Astrocyte of the spinal cord (primary cell): ENCODE measurements at regions not wholly inside any gene's neighbourhood (a gene's known extent, or its start where the extent isn't known, plus 50 kb on each side); places are given as distances from the start of the nearest gene placed in this dataset.

ENCODE experiments used
- DNase-seq: peaks from one replicate; pipeline ENCODE4 v3.0.0; 2011; ENCODE audit warnings: low read depth, low spot score
- H3K4me3 ChIP-seq: 2 replicates; pipeline ENCODE4 v1.5.1; 2011; ENCODE audit warnings: low read depth, mild to moderate bottlenecking, low read length, moderate library complexity
- CTCF ChIP-seq: IDR thresholded peaks from 2 replicates; pipeline ENCODE4 v1.5.1; 2012; ENCODE audit warnings: low read depth, mild to moderate bottlenecking, low read length, inconsistent platforms
- in situ Hi-C: cut with HindIII; loops from 2 replicates; pipeline ENCODE4 v1.10.0; 2017; ENCODE audit warnings: low sequenced_read_pairs

- no peak for DNase-seq
- in situ Hi-C loops, result no loop called here
Measured at GRCh38 chr3:102329066-102329465, 105.7 kb upstream of the ZPLD1 start.

GRCh38 chr3:102329561-102329960 is 105.3 kb upstream of the ZPLD1 start:
- in situ Hi-C loops, result no loop called here
- DNase-seq, result no peak

More at GRCh38 chr3:102329066-102329465, 105.7 kb upstream of the ZPLD1 start:
- TF ChIP-seq CTCF, result no peak
- H3K4me3 ChIP-seq, result no peak overlapping the region

GRCh38 chr3:102332205-102332604 is 102.6 kb upstream of the ZPLD1 start:
- TF ChIP-seq CTCF, result no peak
- in situ Hi-C loops, result no loop called here

More at GRCh38 chr3:102329561-102329960, 105.3 kb upstream of the ZPLD1 start:
- TF ChIP-seq CTCF, result no peak
- H3K4me3 ChIP-seq, result no peak overlapping the region

GRCh38 chr3:102332934-102333333 is 101.9 kb upstream of the ZPLD1 start:
- no peak for DNase-seq
- no peak overlapping the region for H3K4me3 ChIP-seq
- in situ Hi-C loops, result no loop called here

More at GRCh38 chr3:102332205-102332604, 102.6 kb upstream of the ZPLD1 start:
- no peak overlapping the region for H3K4me3 ChIP-seq
- DNase-seq, result no peak

GRCh38 chr3:102336130-102336529 is 98.7 kb upstream of the ZPLD1 start:
- no peak for TF ChIP-seq CTCF
- H3K4me3 ChIP-seq, result no peak overlapping the region
- no peak for DNase-seq
- in situ Hi-C loops, result no loop called here

More at GRCh38 chr3:102332934-102333333, 101.9 kb upstream of the ZPLD1 start:
- TF ChIP-seq CTCF, result no peak

- TF ChIP-seq CTCF, result no peak
- in situ Hi-C loops, result no loop called here
- DNase-seq, result no peak
- H3K4me3 ChIP-seq, result no peak overlapping the region
Measured at GRCh38 chr3:102339671-102340070, 95.1 kb upstream of the ZPLD1 start.

GRCh38 chr3:102346897-102347296 is 87.9 kb upstream of the ZPLD1 start:
- no peak overlapping the region for H3K4me3 ChIP-seq
- in situ Hi-C loops, result no loop called here

More at GRCh38 chr3:102346897-102347296, 87.9 kb upstream of the ZPLD1 start:
- no peak for TF ChIP-seq CTCF
- no peak for DNase-seq
